Activated CD4-positive, alpha-beta T cell treated with anti-CD3 and anti-CD28 coated beads, Interleukin-10, Interleukin-2, amounts not matched to agents 100 ng/mL and 50 ng/mL, durations not matched to agents 16 hours and 8 hours (primary cell): ENCODE measurements at regions not wholly inside any gene's neighbourhood (a gene's known extent, or its start where the extent isn't known, plus 50 kb on each side); places are given as distances from the start of the nearest gene placed in this dataset.
A peak's percentile ranks its signal among the peaks of the same experiment; 100 is the strongest.

Experiments
- DNase-seq: peaks from one replicate; pipeline ENCODE4 v3.0.0-alpha.2; 2020

DNA sequence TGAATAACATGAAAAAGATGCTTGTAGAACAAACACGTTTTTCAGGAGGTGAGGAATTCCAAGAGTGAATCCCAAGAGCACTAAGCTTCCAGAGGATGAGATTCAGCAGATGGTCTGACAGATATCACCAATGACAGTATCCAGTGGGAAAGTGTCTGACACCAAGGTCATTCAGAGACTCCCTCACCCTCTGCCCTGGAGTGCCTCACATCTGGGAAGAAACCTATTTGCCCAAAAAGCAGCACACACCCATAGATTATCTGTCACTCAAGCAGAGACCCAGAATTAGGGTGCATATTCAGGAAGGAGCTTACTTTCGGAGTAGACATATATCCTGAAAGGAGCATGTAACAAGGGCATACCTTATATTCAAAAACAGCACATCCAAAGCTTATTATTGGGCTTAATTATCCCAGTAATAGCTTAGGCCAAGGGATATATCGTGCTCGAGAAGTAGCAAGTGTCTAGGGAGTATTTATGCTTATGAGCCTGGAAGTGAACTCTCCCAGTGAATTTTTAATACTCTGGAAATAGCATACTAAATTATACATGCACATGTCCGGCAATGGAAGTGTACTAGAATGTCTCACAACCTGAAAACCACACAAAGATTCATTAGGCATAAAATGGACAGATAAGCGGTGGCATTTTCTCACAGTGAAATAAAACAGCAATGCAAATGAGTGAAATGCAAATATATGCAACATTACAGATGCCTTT lies 998.1 kb upstream of the TMEM132C start:
- no peak for DNase-seq

DNA sequence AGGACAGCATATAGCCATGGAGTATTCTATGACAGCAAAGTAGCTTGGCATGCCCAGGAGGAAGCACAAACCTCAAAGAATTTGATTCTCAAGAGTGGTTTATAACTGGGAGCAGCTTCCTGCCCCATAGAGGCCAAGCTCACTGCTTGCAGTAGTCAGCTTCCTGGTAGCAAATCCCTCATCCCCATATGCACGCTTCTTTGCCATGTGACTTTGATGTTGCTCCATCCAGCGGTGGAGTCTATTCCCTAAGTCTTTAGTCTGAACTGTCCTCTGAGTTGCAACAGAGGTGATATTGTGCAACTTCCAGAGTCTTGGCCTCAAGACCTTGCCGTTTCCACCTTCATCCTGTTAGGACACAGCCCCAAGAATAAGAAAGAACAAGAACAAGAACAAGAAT lies 996.8 kb upstream of the TMEM132C start:
- DNase-seq = no peak

DNA sequence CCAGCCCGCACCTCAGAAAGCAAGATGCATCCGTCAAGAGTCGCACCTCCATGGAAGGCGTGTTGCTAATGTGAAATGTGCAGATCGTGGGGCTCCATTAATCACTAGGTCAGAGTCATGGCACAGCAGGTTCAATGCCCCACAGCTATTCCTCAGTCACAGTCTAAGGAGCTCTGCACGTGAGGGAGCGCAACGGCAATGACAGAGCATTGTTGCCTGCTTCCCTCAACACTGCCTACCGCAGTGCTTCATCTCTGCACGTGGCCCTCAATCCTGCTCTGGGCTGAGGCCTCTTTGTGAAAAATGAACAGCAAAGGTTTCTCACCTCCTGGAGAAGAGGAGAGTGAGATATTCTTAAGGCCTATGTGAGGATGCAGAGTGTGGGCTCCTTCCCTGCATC lies 995.2 kb upstream of the TMEM132C start:
- no peak for DNase-seq

DNA sequence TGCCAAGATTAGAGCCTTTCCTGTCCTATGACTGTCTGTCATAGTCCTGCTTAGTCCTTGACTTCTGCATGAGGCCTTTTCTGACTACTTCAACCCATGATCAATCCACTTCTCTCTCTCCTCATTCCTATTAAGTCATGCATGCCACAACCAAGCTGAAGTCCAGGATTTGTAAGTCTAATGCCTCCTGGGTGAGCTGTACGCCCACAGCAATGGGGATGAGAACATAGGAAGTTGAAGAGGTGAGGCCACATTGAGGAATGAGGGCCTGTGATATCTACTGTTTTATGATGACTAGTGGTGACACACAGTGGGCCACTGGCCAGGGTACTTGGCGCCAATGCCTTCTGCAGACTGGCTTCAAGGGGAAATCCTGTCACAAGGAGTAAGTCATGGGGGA lies 994.1 kb upstream of the TMEM132C start:
- no peak for DNase-seq

DNA sequence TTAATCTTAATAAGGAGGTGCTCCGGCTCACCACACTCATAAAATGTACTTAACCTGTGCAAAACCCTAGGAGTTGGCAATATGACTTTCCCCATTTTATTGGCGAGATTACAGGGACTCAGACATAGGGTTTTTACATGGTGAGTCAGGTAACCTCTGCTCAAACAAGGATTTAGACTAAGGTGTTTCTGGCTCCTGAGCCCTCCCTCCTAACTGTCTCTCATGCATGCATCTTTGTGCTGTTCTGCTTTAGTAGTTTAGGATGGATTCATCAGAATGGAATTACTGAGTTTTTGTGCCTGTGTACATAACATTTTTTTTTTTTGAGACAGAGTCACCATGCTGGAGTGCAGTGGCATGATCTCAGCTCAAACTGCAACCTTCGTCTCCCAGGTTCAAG lies 993.3 kb upstream of the TMEM132C start:
- DNase-seq = no peak

DNA sequence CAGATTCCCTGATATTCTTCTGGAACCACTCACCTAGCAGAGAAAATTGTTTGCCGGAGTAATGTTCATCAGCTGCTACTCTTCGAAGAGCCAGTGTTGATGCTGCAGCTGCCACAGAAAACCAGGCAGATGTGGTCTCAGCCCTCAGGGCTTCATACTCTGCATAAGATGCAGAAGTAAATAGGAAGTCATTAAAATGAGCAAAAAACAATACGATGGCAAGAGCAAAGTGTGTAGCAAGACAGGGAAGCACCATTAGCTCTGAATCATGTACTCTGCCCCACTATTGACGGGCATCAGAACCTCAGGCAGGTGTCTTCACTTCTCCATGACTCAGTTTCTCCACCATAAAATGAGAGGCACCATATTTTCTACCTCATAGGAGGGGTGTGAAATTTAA lies 991.6 kb upstream of the TMEM132C start:
- no peak for DNase-seq

DNA sequence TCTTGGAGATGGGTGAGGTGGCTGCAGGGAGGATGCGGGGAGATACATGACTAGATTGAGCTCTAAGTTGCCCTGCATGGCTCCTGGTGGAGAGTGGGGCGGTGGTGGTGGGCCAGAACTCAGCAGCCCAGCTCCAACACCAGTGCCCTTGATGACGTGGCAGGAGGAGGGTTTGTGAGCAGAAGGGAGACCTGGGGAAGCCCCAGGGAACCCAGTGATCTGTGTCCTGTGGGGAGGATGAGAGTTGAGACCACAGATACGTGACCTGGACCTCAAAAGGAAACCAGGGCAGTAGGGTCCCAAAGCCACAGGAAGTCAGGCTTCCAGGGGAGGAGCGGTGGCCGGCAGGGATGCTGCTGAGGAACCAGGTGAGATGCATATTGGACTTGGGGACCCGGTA lies 989.1 kb upstream of the TMEM132C start:
- DNase-seq = no peak

DNA sequence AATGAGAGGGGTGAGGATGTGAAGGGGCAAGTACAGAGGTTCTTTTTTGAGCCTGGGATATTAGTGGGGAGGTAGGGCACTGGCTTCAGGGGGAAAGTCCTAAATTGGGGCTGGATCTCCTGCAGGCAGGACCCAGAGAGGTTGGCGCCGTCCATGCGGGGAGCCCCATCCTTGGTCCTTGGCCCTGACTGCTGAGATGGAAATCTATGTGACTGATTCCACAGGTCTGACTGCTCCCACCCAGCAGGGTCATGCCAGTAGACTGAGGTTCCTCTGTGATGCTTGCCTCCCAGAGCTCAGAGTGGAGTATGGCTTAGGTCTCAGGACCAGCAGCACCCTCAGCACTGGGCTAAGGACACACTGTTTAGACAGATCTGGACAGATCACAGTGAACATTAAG lies 988.6 kb upstream of the TMEM132C start:
- DNase-seq = no peak

DNA sequence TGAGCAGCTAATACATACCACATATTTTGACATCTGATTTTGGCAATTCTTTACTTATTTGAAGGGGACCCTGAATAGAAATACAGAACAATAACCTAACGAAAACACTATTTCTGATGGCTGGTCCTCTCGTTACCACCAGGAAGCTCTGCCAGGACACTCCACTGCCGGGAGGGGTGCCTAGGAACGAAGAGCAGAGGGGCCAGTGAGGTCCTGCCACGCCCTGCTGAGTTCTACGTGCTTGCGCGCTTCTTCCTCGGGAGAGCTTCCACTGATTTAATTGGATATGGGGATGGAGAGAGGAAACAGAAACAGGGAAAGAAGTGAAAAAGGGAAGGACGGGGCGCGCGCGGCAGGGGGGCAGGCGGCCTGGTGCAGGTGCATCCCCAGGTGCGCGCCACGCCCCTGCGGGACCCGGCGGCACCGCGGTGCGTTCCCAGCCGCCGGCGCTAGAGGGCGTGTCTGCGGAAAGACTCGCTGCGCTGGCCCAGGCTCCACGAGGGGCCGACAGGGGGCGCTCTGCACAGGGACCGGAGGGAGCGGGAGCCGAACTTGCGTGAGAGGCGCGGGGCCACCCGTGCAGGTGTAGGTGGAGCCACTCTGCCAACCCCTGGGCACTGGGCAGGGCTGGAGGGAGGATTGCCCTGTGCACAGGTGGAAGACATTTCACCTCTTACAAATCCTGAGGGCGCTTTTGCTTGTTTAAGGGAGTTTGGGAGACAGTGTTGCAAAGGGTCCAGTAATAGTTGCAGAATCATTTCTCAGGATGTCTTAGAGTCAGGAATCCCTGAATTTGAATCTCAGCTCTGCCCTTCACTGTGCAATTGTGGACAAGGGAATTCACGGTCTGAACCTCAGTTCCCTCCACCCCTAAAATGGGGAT lies 986.3 kb upstream of the TMEM132C start:
- peak; percentile 81 for DNase-seq

DNA sequence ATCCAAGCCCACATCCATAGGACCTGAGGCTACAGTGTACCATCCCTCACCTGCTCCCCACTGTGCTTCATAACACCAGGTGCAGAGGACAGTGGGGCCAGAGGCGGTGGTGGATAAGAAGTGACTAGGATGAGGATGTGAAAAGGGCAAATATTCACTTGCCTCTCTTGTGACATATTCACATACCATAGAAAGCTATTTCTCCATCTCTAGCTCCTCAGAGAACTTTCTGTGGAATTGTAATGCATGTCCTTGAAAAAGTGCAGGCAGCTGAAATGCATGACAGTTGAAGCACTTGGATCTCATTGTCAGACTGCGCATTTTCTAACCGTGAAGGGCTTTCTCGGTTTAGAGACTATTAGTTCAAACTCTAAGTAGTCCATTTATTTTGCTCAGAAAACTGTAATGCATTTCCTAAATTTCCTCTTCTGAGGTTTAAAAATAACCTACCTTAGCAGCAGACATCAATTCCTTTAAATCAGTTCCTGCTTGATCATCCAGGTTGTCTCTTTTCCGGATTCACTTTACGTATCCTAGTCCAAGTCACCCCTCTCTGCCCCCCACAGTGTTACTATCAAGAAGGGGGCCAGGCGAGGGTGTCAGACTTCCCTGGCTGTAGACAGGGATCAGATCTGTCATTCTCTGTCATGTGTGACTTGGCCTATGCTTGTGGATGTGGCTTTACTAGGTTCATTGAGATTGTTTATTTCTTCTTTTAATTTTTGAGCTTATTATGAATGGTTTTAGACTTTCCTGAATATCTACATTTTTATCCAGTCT lies 984.0 kb upstream of the TMEM132C start:
- no peak for DNase-seq

DNA sequence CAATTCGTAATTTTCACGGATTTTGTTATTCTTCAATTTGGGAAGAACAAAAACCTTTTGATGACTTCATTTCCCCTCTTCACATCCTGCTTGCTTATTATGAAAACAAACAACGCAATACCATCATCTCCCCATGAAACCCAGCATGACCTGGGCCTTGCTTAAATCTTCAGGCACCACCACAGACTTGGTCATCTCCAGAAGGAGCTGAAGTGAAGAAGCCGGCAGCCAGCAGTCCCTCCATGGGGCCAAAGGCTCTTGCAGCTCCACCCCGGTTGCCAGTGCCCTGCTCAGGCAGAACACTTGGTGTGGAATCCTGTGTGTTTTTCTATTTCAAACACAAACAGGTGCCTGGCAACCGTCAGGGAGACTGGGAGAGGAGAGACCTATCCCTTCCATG lies 982.9 kb upstream of the TMEM132C start:
- no peak for DNase-seq

DNA sequence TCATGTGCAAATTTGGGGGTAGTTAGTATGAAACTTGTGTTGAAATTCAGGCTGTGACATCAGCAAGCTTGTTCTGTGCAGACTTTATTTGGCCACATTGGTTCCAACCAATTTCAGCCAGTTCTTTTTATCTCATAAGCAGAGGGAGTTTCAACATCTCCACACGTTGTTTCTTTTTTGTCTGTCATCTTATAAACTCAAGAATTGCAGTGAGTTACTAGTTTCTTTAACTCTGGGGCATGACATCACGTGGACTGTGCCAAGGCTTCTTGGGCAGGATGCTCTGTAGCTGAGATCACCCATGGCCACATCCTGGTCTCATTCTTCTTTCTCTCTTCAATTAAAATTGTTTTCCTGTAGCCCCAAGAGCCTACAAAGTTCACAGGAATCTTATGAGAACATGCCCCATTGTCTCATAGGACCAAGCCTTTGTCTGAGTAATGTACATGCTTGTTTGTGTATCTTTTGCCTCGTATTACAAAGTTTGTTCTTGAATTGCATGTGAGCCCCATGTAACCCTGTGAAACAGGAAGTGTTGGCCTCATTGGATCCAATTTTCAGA lies 982.0 kb upstream of the TMEM132C start:
- DNase-seq = peak; percentile 5

DNA sequence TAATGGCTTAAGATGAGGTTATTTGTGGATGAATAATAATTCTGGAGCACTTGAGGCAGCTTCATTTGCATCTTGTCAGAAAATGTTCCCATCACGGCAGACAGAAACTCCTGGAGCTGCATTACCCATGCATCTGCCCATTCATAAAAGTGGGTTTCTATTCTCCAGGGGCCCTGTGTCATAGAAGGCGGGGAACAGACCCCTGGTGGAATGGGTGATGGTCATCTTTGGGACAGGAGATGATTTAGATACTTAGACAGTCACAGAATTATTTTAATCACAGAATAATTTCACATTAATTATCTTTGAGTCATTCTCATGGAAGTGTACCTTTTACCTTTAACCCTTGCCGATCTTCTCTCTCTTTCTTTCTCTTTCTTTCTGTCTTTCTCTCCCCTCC lies 980.7 kb upstream of the TMEM132C start:
- no peak for DNase-seq

DNA sequence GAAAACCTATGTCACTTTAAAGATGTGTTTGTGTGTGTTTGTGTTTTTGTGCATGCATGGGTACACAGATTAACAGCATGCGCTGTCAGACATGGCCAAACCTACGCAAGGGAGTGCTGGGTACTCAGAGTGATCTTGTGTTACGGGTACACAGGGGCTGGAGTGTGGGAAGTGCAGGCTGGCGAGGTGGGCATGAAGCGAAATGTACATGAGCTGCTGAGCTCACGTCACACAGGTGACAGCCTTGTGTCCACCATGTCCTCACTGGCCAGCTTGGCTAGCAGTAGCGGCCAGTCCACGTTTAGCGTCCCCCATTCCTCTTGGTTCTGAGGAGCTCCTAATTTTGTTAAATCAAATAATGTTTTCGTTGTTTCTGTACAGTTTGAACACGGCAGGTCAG lies 979.7 kb upstream of the TMEM132C start:
- no peak for DNase-seq

DNA sequence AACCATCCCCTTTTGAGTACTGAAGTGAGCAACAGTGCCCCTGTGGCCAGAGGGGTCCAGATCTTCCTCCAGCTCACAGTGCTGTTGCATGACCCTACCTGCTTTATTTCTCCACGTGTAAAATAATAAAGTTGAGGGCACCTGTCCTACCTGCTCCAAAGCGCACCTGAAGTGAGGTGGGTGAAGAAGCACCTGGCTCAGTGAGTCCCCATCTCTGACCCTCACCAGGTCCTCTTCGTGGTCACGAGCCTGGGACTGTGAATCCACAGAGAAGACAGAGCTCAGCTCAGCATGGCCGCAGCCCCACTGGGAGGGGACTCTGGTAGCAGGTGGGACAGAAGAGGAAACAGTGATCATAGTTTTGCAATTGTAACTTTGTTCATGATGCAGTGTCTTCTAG lies 976.7 kb upstream of the TMEM132C start:
- DNase-seq = no peak

DNA sequence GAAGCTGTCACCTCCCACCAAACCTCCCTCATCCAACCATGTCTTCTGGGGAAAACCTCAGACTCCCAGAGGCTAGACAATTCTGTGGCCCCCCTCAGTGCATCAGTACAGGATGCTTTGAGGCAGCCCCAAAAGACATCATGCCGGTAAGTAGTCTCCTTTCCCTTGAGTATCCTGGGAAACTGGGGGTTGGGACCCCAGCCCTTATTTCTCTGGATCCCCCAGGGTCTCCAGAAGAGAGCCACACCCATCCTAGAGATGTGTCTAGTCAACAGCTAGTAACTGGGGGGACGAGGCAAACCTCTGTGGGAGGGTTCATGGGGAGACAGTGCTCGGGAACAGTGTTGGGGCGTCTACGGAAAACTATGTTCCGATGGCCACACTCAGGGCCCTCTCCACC lies 974.2 kb upstream of the TMEM132C start:
- no peak for DNase-seq

DNA sequence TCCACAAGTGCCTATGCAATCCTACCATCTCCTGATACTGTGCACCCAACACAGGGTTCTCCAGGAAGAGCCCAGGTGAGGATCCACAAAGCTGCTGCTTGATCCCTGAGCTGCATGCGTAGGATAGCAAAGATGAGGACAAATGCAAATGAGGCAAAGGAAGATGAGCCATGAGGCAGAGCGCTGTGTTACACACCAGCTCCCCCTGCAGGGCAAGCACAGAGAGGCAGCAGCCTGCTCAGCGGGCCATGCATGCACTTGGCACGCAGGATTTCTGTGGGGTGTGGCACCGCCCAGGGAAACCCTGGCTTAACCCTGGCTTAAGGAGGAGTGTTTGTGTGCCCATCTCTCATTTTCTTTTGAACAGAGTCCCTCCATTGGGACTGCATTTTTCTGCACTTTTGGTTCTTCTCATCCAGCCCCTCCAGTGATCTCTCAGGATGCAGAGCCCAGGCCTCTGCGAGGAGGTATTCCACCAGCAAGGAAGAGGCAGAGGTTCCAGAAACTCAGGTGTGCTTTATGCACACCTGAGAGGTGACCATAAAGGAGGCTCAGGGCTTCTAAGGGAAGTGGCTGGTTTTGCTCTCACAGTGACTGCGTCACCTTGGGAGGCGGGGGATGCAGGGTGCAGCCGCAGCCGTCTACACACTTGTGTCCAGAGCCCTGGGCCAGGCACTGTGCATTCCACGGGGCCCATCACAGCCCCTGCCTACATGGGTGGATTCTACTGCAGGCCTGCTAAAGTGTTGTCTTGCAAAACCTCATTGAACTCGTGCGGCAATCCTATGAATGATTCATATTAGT lies 973.3 kb upstream of the TMEM132C start:
- peak; percentile 65 for DNase-seq

DNA sequence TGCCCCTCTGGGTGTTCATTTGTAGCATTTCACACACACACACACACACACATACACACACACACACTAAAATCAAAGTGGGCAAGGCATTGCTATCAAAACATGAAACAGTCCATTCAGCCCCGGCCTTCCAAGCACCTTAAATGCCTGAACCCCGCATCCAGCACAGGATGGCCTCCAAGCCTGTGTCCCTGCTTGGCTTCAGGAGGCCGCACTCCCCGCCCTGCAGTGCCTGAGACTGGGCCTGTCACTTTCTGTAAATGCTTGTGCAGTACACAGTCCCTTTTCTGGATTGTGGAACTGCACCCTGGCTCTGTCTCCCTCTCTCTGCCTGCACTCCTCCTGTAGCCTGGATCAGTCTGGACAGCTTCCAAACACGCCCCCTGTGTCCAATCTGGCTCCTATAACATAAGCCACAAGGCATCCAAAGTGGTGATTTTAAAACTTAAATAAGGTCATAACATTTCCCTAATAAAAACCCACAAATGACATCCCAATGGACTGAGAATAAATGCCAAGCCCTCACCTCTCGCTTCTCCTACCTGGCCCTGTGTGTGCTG lies 972.2 kb upstream of the TMEM132C start:
- no peak for DNase-seq

DNA sequence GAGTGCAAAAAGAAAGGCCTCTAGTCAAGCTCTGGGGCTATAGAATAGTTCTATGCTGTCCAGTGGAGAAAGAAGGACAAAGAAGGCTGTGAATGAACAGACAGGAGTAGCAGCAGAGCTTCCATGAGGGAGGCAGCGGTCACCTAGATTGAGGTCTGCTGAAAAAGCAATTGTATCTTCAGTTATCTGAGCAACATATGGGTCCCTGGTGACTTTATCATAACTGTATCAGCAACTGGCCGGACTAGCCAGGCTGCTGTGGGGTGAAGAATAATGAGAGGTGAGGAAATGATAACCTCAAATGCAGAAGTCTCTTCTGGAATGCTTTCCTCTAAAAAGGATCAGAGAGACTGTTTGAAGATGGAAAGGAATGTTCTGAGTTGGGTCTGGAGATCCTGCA lies 971.3 kb upstream of the TMEM132C start:
- DNase-seq = no peak

DNA sequence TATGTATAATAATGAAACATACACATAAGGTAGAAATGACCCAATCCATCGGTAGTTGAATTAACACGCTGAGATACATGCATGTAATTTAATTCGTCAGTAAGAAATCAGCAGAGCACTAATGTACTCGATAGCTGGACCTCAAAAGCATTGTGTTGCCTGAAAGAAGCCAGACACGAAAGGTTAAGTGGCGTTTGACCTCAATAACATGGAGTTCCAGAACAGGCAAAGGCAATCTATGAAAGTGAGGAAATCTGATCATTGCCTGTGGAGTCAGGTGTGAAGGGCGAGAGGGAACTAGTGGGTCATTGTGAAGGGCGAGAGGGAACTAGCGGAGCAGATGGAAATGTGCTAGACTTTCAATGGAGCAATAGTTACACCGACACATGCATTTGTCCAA lies 970.4 kb upstream of the TMEM132C start:
- no peak for DNase-seq

DNA sequence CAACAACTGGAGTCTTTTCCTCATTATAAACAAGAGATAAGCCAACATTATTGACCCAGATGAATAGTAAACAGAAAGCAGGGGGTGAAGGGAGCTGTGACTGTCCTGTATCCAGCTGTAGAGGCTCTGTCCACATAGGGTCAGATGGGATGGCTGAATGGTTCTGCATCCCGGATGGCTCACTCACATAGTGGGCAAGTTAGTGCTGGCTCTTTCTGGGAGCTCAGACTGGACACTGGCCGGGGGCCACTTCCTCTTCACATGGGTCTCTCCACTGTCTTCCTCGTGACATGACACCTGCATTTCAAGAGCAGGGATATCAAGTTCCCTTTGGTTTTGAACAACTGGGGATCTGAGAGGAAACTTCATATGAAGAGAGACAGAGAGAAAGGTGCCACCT lies 969.6 kb upstream of the TMEM132C start:
- no peak for DNase-seq

DNA sequence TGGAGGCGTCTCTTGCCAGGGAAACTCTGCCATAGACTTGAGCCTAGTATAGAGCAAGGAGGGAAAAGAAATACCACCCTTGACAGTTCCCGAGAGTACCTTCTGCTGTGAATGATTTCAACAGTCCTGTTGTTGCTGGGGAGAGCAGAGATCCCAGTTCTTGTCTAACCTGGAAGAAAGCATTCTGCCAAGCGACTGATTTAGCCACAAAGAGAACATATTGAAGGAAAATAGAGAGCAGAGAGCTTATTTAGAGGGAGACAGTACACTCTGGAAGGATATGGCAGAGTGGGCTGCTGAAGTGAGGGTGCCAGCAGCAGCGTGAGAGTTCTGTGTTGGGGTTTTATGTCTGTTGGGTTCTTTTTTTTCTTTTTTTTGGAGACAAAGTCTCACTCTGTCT lies 966.9 kb upstream of the TMEM132C start:
- no peak for DNase-seq
